Nephron progenitor cell (in vitro differentiated cells): ENCODE measurements at regions not wholly inside any gene's neighbourhood (a gene's known extent, or its start where the extent isn't known, plus 50 kb on each side); places are given as distances from the start of the nearest gene placed in this dataset.

Experiments used
- DNase-seq: peaks from one replicate; pipeline ENCODE4 v3.0.0; 2021
- H3K27ac Mint-ChIP-seq: 2 replicates; pipeline ENCODE4 v1.8.0; 2021; ENCODE audit warnings: mild to moderate bottlenecking, moderate library complexity, mixed read lengths
- H3K27me3 Mint-ChIP-seq: 2 replicates; pipeline ENCODE4 v1.8.0; 2021; ENCODE audit warnings: mild to moderate bottlenecking, low read depth, mixed read lengths; ENCODE audit not compliant: poor library complexity
- H3K36me3 Mint-ChIP-seq: 2 replicates; pipeline ENCODE4 v1.8.0; 2021; ENCODE audit warnings: low read depth, mixed read lengths
- H3K4me1 Mint-ChIP-seq: 2 replicates; pipeline ENCODE4 v1.8.0; 2021; ENCODE audit warnings: mixed read lengths
- H3K4me3 Mint-ChIP-seq: 2 replicates; pipeline ENCODE4 v1.8.0; 2021; ENCODE audit warnings: mild to moderate bottlenecking, moderate library complexity, mixed read lengths
- H3K9me3 Mint-ChIP-seq: 2 replicates; pipeline ENCODE4 v1.8.0; 2021; ENCODE audit warnings: mild to moderate bottlenecking, moderate library complexity, mixed read lengths
- TF ChIP-seq, protein P1 (sequence below): fragments of 200-600 bp; sonication (generic); IDR thresholded peaks from 2 replicates; pipeline ENCODE4 v1.5.0; 2021; ENCODE audit warnings: antibody characterized with exemption

DNA sequence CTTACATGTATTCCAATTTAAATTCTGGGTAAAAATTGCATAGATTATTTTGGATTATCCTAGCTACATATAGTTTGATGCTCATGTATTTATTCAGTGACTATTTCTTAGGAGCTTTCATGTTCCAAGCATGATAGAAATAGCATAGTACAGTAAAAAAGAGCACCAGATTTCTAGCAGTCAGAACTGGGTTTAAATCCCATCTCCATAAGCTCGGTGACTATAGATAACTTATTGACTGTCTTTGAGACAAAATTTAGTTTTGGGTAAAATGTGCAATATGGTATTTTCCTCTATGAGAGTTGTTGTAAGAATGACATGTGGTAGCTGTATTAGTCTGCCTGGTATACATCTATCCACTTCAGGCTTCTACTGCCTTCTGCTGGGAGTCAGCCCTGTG, 889.6 kb downstream of the DTWD2 start:
- Mint-ChIP-seq H3K4me3 (no peak overlapping the region), H3K27ac (no peak overlapping the region), H3K36me3 (no peaks in the 10 kb centered on the region), H3K4me1 (peaks cover 5% of the 10 kb centered on the region), H3K27me3 (no peaks in the 10 kb centered on the region), H3K9me3 (no peaks in the 10 kb centered on the region)
- TF ChIP-seq, protein P1, sequence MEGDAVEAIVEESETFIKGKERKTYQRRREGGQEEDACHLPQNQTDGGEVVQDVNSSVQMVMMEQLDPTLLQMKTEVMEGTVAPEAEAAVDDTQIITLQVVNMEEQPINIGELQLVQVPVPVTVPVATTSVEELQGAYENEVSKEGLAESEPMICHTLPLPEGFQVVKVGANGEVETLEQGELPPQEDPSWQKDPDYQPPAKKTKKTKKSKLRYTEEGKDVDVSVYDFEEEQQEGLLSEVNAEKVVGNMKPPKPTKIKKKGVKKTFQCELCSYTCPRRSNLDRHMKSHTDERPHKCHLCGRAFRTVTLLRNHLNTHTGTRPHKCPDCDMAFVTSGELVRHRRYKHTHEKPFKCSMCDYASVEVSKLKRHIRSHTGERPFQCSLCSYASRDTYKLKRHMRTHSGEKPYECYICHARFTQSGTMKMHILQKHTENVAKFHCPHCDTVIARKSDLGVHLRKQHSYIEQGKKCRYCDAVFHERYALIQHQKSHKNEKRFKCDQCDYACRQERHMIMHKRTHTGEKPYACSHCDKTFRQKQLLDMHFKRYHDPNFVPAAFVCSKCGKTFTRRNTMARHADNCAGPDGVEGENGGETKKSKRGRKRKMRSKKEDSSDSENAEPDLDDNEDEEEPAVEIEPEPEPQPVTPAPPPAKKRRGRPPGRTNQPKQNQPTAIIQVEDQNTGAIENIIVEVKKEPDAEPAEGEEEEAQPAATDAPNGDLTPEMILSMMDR, result no peak
- DNase-seq, result no peak

DNA sequence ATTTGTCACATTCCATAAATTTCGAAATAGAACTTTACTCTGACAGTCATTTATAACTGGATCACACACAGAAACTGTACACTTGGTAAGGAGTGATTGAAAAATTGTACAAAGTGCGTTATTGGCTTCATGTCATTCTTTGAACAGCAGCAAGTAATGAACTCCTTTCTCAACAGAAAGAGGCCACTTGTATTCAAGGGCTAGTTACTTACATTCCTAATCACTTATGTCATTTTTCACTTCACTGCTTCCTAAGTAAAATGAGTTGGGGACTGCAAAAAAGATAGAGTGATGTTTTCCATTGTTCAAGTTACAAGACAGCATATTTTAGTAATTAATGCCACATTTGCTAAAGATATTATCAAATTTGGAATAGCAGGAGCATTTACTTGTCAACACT, 893.2 kb downstream of the DTWD2 start:
- H3K36me3 Mint-ChIP-seq, result no peaks in the 10 kb centered on the region
- H3K4me1 Mint-ChIP-seq, result peaks cover 5% of the 10 kb centered on the region
- DNase-seq, result no peak
- no peak overlapping the region for H3K27ac Mint-ChIP-seq
- TF ChIP-seq, protein P1, result no peak
- no peaks in the 10 kb centered on the region for H3K9me3 Mint-ChIP-seq
- H3K27me3 Mint-ChIP-seq, result peaks cover 2% of the 10 kb centered on the region
- no peak overlapping the region for H3K4me3 Mint-ChIP-seq

DNA sequence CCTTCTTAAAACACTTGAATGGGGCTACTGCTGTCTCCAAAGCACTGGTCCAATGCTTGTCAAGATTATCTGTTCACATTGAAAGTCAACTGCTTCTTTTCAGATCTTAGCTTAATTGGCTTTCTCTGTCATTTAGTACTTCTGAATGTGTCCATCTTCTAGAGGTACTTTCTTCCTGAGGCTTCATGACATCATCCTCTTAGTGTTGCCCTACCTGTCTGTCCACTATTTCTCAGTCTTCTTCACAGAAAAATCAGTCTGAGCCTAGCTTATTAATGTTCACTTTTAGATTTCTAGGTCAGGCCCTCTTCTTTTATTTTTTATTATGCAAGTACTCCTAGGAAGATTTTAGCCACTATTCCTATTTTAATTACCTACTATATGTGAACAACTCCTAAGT, 899.9 kb downstream of the DTWD2 start:
- no peak for DNase-seq
- Mint-ChIP-seq H3K27me3 (peaks cover 2% of the 10 kb centered on the region), H3K4me1 (no peaks in the 10 kb centered on the region), H3K9me3 (no peaks in the 10 kb centered on the region), H3K27ac (no peak overlapping the region), H3K4me3 (no peak overlapping the region), H3K36me3 (no peaks in the 10 kb centered on the region)
- TF ChIP-seq, protein P1, result no peak

DNA sequence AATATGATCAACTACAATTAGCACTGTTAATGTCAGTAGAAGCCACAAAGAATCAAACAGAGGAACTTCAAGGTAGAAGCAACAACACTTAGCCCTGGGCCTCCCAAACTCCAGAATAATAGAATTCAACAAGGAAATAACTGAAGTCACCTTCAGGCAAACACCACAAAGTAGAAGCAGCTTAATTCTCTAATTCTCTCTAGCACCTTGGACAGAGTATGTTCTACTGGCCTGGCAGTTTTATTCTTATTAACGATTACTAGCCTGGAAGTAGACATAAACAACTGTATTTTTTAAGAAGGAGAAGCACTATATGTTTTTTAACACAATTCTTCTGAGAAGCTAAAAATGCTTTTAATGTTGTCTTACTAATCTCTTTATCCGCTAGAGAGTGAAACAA, 911.9 kb downstream of the DTWD2 start:
- TF ChIP-seq, protein P1, result no peak
- H3K4me1 Mint-ChIP-seq, result no peaks in the 10 kb centered on the region
- DNase-seq, result no peak
- no peak overlapping the region for H3K4me3 Mint-ChIP-seq
- H3K36me3 Mint-ChIP-seq, result no peaks in the 10 kb centered on the region
- no peaks in the 10 kb centered on the region for H3K27me3 Mint-ChIP-seq
- no peak overlapping the region for H3K27ac Mint-ChIP-seq
- no peaks in the 10 kb centered on the region for H3K9me3 Mint-ChIP-seq

DNA sequence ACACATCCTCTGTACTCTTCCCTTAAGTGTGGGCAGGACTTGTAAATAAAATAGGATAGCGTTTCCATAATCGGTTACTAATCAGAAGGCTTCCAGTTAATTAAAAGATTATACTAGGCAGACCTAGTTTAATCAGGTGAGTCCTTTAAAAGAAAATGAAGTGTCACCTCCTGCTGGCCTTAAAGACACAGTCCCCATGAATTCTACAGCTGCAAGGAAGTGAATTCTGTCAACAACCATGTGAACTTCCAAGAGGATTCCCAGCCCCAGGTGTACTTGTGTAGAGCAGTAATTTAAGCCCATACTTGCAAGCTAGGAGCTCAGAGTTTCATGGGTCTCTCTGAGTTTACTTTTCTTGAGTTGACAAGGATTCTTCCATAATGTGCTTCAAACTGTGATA, 918.3 kb downstream of the DTWD2 start:
- no peak for DNase-seq
- Mint-ChIP-seq H3K4me3 (no peak overlapping the region), H3K9me3 (no peaks in the 10 kb centered on the region), H3K4me1 (no peaks in the 10 kb centered on the region), H3K27me3 (no peaks in the 10 kb centered on the region), H3K36me3 (no peaks in the 10 kb centered on the region), H3K27ac (no peak overlapping the region)
- TF ChIP-seq, protein P1, result no peak

DNA sequence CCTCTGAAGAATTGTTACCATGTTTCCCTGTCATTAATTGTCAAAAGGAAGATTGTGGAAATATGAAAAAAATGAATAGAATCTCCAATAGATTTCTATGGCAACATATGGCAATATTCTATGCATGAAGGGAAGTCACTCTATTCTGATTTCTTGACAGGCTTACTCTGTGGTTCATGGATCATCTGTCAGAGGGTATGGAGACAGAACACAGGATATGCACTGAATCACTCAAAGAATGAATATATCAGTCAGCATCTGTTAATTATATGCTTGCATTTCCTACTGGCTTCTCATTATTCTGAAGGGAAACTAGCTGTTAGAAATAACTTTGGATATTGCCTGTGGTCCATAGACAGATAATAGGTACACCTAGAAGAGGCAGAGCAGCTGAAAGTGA, 918.9 kb downstream of the DTWD2 start:
- no peaks in the 10 kb centered on the region for H3K27me3 Mint-ChIP-seq
- no peaks in the 10 kb centered on the region for H3K4me1 Mint-ChIP-seq
- no peak for DNase-seq
- no peak overlapping the region for H3K4me3 Mint-ChIP-seq
- TF ChIP-seq, protein P1, result no peak
- H3K9me3 Mint-ChIP-seq, result no peaks in the 10 kb centered on the region
- H3K27ac Mint-ChIP-seq, result no peak overlapping the region
- no peaks in the 10 kb centered on the region for H3K36me3 Mint-ChIP-seq
